HL-60/S4 (cell line): ENCODE measurements at regions not wholly inside any gene's neighbourhood (a gene's known extent, or its start where the extent isn't known, plus 50 kb on each side); places are given as distances from the start of the nearest gene placed in this dataset.

ENCODE experiments used
- in situ Hi-C: fragments of 300-500 bp; cut with MboI; formaldehyde crosslinking; loops from 2 replicates; pipeline ENCODE4 v1.14.3; 2022; ENCODE audit warnings: low sequenced_read_pairs

DNA sequence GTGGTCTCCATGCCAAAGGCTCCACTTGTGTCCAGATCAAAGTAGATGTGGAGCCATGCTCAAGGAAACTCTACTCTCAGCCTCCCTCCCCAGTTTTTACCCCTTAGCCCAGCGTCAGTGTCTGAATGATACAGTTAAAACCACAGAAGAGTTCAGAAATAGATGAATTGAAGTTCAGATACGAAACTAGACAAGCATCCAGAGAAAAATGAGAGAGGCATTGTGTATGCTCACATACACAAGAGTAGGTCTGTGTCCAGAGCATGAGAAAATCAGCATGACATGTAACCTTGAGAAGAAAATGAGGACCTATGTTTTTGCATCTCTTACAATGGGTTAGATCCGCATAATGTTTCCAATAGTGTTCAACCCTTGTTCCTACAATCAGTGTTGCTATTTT, 612.8 kb upstream of the PKDCC start:
- in situ Hi-C loops = no loop called here

DNA sequence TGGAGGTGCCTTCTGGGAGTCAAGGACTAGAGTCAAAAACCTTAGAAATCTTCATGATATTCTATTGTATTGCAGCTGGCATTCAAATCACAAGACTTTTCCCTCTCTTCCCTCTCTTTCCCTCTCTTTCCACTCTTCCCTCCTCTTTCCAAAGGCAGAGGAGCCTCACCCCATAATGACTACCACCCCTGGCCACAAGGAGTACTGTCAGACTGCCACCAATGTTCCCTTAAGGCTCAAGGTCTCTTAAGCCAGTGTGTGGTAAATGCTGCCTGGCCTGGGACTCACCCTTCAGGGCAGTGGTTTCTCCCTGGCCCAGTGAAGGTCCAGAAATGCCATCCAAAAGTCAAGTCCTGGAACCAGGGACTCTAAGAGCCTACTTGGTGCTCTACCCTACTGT, 605.9 kb upstream of the PKDCC start:
- in situ Hi-C loops = no loop called here

DNA sequence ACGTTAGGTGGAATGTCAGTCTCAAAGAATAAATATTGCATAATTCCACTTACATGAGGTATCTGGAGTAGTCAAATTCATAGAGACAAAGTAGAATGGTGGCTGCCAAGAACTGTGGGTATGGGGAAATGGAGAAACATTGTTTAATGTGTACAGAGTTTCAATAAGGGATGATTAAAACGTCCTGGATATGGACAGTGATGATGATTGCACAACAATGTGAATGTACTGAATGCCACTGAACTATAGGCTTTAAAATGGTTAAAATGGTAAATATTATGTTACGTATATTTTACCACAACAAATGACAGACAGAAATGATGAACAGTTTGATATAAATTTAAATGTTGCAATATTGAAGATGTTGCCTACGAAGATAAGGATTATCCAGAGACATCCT, 602.0 kb upstream of the PKDCC start:
- in situ Hi-C loops = no loop called here

DNA sequence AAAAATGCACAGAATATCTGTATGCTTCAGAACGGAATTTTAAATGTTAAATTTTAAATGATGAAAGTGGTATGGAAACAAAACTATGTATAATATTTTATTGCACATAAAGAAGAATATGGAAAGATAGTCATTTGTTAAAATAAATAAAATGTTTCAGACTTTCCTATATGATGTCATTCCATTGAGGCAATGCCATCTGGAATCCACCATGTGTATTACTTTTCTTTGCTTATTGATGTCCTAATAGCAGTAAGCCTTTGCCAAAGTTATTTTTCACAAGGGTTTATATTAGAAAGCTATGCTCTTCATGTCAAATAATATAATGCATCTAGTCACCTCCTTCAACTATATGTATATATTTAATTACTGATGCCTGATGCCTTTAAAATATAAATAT, 601.6 kb upstream of the PKDCC start:
- in situ Hi-C loops = no loop called here

DNA sequence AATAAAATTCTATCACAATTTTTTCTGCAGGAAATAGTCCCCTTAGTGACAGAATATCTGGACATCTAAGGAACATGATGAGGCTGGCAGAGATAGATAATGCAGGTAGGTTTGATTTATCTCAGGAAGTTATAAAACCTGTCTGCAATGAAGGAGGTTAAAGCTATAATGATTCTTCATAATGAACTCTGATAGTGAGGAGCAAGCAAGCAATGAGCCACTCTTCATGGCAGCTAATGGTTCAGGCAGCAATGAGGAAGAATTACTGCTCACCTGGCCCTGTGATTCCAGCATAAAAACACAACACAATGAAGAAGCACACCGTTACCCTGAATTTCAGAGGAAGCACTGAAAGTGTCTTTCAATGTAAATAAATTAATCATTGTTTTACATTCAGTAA, 599.6 kb upstream of the PKDCC start:
- in situ Hi-C loops = no loop called here

DNA sequence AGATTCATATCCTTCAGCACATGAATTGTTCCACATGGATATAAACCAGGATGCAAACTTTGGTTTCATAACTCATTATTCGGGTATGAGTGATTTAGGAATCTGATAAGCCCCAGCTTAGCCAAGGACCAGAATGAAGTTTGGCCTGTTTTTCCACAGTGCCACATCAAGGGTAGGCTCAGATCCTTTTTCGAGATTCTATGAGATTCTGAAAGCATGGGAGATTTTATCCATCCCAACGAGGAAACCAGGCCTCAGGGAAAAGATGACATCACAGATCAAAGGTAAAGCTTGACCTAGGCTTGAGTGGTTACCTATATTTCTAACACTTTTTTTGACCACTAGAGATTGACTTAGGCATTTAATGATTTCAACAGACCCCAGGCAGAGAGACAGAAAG, 590.8 kb upstream of the PKDCC start:
- in situ Hi-C loops = no loop called here

DNA sequence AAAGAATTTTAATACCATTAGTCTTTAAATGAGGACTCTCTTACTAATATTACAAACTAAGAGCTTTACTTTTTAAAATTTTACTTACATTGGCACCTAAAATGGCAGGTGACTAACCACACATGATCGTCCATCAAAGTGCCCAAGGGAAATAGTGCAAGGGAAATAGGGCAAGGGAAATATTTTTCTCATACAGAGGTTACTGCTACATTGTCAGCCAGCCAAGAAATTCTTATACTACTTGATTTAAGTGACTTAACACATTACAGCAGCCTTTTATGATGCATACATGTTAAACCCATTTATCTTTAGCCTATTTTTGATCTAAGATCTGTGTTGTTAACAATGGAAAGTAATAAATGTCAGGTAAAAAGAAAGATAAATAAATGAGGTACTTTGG, 587.2 kb upstream of the PKDCC start:
- in situ Hi-C loops = no loop called here

DNA sequence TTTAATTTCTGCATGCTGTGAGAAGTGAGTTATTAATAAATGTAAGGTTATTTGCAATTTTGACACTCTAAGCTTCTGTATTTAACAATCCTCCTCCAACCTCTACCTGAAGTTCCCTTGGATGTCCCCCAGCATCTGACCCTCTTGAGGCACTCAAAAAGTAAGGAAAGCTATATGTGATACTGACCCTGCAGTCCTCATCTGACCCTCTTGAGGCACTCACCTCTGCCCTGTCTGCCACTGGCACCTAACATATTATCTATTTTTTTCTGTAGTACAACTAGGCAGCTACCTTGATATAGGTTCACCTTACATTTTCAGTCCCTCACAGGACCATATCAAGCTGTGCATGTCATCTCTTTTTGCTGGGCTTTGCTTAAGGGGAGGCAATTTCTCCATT, 583.4 kb upstream of the PKDCC start:
- in situ Hi-C loops = no loop called here

DNA sequence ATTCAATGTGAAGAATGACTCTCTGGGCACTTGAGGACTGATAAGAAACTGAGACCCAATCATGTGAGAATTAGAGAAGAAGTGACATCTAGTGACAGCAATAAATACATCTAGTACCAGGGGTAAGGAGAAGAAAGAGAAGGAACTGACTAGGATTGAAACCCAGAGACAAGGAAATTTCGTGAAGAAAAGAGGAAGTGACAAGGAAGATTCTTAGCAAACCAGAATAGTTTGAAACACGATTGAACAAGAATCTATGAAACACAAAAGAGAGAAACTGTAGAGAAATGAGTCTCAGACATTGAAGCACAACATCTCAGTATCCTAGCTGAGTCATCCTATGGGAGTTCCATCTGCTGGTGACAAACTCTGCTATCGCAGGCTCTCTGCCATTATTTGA, 571.9 kb upstream of the PKDCC start:
- in situ Hi-C loops = no loop called here

DNA sequence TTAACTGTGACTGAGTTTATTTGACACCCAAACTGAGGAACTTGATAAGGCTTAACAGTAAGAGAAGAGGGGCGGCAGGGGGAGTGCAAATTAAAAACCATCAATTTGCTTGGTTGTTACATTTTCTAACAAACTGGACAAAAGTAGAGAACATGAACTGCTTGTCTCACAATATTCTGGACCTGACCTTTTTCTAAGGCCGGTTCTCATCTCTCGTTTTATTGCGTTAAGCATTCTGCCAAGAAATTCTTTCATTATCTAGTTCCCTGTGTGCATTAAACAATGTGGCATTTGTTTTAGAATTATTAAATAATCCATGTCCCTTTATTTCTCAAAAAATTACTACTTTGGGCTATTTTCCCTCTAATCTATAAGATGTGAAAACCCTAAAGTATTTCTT, 565.2 kb upstream of the PKDCC start:
- in situ Hi-C loops = no loop called here

DNA sequence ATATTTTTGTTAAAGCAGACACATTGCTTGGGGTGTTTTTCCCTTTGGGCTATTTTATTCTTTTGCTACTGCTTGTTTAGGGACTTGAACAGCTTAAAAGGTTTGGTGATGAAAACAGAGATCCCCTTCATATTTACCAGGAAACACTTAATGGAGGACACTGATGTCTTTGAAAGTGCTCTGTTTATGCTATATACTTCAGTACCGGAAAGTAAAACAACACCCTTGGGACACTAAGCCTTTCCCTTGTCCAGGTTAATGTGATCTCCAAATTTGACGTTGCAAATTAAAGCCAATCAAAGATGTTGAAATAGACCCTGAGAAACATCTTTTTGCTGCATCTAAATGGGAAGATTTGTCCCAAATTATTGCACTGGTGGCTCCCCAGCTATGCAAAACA, 564.6 kb upstream of the PKDCC start:
- in situ Hi-C loops = no loop called here

DNA sequence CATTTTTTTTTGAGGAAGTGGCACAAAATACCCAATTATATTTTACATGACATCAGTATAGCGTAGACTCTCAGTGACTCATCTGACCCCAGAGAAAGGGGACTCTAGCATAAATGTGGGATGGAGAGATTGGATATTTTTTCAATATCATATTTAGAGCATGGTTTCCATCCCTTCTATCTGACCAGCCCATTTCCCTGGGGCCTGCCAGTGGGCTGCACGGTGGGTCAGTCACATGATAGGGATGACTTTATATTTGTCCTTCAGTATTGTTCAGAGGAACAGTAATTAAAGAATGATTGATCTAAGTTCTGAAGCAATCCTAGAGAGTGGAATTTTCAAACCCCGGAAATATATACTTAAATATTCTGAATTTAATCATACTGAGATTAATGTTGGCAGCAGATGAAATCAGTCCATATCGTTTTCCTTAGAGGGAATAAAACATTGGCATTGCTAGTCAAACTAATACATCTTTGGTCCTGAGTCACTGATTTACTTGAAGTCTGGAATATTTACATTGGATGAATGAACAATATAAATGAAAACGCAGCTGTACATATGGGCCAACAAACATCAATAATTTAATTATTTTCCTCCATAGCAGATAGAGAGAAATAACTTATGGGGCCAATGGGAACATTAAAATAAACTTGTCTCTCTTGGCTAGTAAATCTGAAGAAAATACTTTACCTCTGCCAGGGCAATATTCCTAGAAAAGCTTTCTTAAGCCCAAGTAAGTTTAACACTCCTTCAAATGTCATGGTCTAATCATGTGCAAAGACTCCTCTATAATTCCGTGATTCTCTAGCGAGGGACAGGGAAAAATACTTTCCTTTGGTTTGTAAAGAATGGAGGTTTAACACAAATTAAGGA, 563.6 kb upstream of the PKDCC start:
- in situ Hi-C loops = no loop called here

DNA sequence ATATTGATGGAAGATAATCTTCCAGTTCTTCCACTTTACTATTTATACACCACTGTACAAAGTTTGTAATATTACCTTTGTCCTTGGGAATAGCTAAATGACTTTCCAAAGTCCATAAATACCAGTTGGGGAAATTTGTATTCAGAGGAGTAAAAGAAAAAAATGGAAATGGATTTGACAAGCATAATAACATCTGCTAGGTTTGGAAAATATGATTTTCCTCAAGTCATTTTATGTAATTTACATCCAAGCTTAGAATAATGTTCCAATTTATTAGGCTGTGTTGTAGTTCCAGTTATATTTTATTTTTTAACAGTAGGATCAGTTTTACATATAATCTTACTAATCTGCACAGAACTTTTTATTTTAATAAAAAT, 563.0 kb upstream of the PKDCC start:
- in situ Hi-C loops = no loop called here

DNA sequence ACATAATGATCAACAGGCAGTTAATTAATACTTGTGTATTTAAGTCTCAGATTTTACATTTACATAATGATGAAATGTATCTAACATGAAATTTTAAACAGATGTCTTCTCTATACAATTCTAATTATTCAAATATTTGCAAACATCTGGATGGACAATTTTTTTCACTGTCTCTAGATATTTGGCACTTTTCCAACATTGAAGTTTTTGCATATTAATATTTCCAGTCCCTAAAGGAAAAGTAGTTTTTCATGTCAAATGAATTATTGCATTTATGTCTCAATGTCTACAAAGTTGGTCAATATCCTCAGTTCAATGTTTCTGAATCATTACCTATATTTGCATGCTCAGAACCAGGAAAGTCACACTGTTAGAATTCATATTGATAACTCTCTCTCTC, 560.9 kb upstream of the PKDCC start:
- in situ Hi-C loops = no loop called here

DNA sequence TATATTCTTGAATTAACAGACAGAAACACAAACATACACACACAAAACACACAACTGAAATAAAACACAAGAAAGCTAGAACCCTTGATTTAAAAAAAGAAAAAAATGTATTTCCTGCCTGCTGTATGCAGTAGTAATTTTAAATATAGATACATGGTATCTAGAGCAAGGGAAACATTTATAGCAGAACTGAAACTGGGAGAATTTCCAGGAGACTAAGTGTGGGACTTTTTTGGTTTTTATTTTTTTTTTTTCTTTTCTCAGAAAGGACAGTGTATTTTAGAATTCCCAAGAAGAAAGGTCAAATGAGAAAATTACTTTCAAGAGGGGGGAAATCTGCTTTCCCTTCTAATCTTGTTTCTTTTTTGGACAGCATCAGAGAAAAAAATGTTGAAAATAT, 558.9 kb upstream of the PKDCC start:
- in situ Hi-C loops = no loop called here

DNA sequence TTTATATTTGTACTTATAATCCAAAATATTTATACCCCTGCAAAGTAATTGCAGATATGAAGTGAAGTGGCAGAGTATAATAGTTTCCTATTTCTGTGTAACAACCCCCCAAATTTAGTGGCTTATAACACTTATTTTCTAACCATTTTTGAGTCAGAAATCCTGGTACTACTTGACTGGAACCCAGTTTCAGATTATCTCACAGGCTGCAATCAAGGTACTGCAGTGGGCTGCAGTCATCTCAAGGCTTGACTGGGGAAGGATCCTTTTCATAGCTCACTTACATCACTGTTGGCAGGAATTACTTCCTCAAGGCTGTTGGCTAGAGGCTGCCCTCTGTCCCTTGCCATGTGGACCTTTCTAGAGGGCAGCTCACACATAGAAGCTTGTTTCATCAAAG, 558.2 kb upstream of the PKDCC start:
- in situ Hi-C loops = no loop called here

DNA sequence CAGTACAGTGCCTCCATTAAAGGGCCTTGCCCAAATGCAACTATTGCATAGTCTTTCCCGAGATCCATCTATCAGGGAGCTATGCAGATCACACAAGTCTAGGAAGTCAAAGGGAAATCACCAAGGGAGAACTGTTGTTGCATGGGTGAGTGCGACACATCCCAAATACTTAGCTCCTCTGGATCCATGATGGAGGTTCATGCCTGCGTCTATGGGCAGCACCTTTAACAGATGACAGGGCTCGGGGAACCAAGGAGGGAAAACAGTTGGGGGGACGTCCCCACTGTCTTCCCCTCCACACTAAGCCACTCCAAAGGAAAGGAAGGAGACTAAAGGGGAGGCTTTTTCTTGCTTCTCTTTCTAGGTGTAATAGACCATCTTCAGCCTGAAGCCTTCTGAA, 552.8 kb upstream of the PKDCC start:
- in situ Hi-C loops = no loop called here

DNA sequence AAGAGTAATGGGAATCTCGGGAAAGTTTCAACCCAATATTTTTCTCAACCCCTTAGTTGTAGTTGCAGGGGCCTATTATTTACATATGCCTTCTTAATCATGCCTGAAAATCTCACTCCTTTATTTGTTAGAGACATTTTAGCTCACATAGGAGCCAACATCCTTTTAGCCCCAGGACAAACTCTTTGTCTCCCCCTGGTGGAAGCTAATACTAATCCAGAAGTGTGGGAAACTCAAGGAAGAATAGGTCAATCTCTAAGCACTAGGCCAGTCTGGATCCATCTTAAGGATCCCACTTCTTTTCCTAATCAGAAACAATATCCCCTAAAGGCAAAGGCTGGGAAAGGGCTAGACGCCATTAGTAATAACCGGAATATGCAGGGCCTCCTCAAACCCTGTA, 550.9 kb upstream of the PKDCC start:
- in situ Hi-C loops = no loop called here

DNA sequence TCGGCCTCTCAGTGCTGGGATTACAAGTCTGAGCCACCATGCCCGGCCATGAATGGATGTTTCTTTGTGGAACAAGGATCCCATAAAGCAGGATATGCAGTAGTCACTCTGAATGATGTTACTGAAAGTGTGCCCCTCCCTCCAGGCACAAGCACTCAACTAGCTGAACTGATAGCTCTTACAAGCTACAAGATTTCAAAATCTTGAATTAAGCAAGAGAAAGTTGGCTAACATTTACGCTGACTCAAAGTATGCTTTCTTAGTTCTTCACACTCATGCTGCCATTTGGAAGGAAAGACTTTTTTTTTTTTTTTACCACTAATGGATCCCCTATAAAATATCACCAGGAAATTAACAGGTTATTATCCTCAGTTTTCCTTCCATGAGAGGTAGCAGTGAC, 549.0 kb upstream of the PKDCC start:
- in situ Hi-C loops = no loop called here

DNA sequence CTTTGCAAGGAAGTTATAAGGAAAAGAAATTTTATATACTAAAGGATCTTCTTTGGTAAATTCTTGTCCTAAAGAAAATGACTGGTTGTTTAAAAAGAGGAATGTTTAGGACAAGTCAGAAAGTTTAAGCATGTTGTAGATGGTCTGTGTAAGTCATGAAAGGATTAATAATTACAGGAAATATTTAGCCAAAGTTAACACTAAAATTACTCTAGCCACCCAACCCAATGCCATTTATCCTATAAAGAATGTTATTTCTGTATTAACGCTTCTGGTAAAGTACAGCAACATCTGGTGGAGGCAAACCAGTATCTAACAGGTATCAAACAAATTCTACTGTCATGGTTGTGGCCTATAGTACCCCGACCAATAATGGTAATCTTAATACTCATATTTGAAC, 546.9 kb upstream of the PKDCC start:
- in situ Hi-C loops = no loop called here

DNA sequence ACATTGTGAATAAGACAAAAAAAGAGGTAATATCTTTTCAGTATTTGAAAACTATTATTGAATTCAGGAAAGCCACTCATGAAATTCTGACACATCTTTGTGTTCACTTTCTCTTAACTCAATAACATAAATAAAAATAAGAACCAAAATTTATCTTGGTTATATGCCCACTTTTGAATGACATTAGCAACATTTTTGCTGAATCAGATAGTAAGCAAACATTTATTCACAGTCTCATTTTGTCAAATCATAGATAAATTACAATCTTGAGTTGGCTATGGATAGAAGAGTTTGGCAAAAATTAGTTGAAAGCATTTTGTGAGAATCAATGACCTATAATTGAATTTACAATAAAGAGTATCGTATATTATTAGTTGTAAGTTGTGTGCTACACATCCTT, 545.1 kb upstream of the PKDCC start:
- in situ Hi-C loops = no loop called here

DNA sequence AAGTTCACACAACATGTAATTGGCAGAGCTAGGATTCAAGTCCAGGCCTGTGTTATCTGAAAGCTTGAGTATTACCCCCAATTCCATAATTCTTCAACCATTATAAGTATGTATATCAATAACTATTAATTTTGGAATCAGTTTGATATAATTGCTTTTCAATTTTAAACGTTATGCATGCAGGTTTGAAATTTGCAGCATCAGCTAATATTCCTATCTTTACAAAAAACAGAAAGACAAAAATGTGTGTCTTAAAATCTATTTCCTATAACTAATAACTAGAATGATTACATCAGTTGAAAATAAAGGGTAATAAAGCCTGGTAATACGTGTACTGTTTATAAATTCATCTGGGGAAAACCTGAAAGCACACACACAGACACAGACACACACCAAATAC, 543.3 kb upstream of the PKDCC start:
- in situ Hi-C loops = no loop called here

DNA sequence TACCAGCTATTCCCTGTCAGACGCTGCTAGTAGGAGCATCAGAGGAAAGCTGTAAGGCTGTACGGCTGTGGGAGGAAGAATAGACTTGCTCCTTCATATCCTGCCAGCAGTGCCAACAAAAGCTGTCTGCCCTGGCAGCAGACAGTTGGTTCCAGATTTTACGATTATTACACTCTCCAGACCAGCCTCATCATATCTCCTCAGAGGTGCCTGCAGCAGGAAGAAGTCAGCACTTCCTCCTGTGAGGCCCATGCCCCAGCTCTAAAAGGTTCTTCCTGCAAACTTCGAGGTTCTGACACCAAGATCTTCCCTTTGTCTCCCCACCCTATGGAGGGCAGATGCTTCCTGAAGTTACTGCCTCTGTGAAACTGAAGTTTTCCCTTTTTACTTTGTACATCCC, 537.7 kb upstream of the PKDCC start:
- in situ Hi-C loops = no loop called here
